Neural cell (in vitro differentiated cells): ENCODE measurements at regions not wholly inside any gene's neighbourhood (a gene's known extent, or its start where the extent isn't known, plus 50 kb on each side); places are given as distances from the start of the nearest gene placed in this dataset.

Experiments used
- H2AFZ ChIP-seq: fragments of 200-600, 300-800 bp; sonication (generic), shearing (Covaris generic); 2 replicates; pipeline ENCODE4 v1.6.0; 2014; ENCODE audit warnings: low read depth, mild to moderate bottlenecking, antibody characterized with exemption, low read length, moderate library complexity
- H3F3A ChIP-seq: fragments of 200-600 bp; shearing (Covaris generic); 2 replicates; pipeline ENCODE4 v1.6.1; 2016; ENCODE audit warnings: mild to moderate bottlenecking, moderate library complexity, mixed read lengths, antibody characterized with exemption, low read length; ENCODE audit not compliant: insufficient read depth, poor library complexity, severe bottlenecking
- H3K27ac ChIP-seq: fragments of 200-600, 300-800 bp; sonication (generic), shearing (Covaris generic); 2 replicates; pipeline ENCODE4 v1.5.1; 2014; ENCODE audit warnings: mild to moderate bottlenecking, low read length, moderate library complexity
- H3K27me3 ChIP-seq: fragments of 300-800, 200-600 bp; sonication (generic), shearing (Covaris generic); 2 replicates; pipeline ENCODE4 v1.6.0; 2014; ENCODE audit warnings: mild to moderate bottlenecking, low read depth, low read length, moderate library complexity; ENCODE audit not compliant: insufficient read depth
- H3K36me3 ChIP-seq: fragments of 300-800, 200-600 bp; sonication (generic), shearing (Covaris generic); 2 replicates; pipeline ENCODE4 v1.5.1; 2014; ENCODE audit warnings: mild to moderate bottlenecking, antibody characterized with exemption, low read length, moderate library complexity; ENCODE audit not compliant: insufficient read depth
- H3K4me2 ChIP-seq: fragments of 300-800, 200-600 bp; sonication (generic), shearing (Covaris generic); 2 replicates; pipeline ENCODE4 v1.6.0; 2014; ENCODE audit warnings: mild to moderate bottlenecking, low read length
- H3K4me3 ChIP-seq: fragments of 300-800, 200-600 bp; sonication (generic), shearing (Covaris generic); 2 replicates; pipeline ENCODE4 v1.5.1; 2014; ENCODE audit warnings: mild to moderate bottlenecking, low read length, moderate library complexity
- H3K79me2 ChIP-seq: fragments of 200-600 bp; shearing (Covaris generic); replicated peaks from 2 replicates; pipeline ENCODE4 v1.6.0; 2014; ENCODE audit warnings: mild to moderate bottlenecking, low read length, moderate library complexity; ENCODE audit not compliant: insufficient read depth
- H3K9ac ChIP-seq: fragments of 300-800, 200-600 bp; sonication (generic), shearing (Covaris generic); 2 replicates; pipeline ENCODE4 v1.6.1; 2016; ENCODE audit warnings: mild to moderate bottlenecking, low read length, mixed read lengths
- H3K9me2 ChIP-seq: fragments of 200-600 bp; shearing (Covaris generic); 2 replicates; pipeline ENCODE4 v1.6.1; 2016; ENCODE audit warnings: mild to moderate bottlenecking, low read length, mixed read lengths; ENCODE audit not compliant: insufficient read depth
- H3K9me3 ChIP-seq: fragments of 200-600, 300-800 bp; sonication (generic), shearing (Covaris generic); 2 replicates; pipeline ENCODE4 v1.6.1; 2016; ENCODE audit warnings: mild to moderate bottlenecking, mixed run types, low read length, moderate library complexity, mixed read lengths
- H4K20me1 ChIP-seq: fragments of 200-600 bp; shearing (Covaris generic); 2 replicates; pipeline ENCODE4 v1.6.1; 2016; ENCODE audit warnings: mild to moderate bottlenecking, mixed run types; ENCODE audit not compliant: insufficient read depth
- CTCF ChIP-seq: fragments of 450-650 bp; IDR thresholded peaks from 2 replicates; pipeline ENCODE4 v1.5.1; 2014; ENCODE audit warnings: antibody characterized with exemption, mild to moderate bottlenecking, moderate library complexity; ENCODE audit not compliant: poor library complexity, severe bottlenecking
- EP300 ChIP-seq: fragments of 450-650 bp; conservative IDR thresholded peaks from 2 replicates; pipeline ENCODE4 v1.6.1; 2014; ENCODE audit warnings: antibody characterized with exemption, mild to moderate bottlenecking, moderate library complexity; ENCODE audit not compliant: poor library complexity, severe bottlenecking
- EZH2 ChIP-seq: fragments of 200-600, 300-800 bp; shearing (Covaris generic), sonication (generic); IDR thresholded peaks from 2 replicates; pipeline ENCODE4 v1.6.1; 2014; ENCODE audit warnings: antibody characterized with exemption, low read length, borderline replicate concordance, mild to moderate bottlenecking; ENCODE audit not compliant: insufficient read depth, poor library complexity, severe bottlenecking
- MXI1 ChIP-seq: fragments of 450-650 bp; conservative IDR thresholded peaks from 2 replicates; pipeline ENCODE4 v1.6.1; 2014; ENCODE audit warnings: antibody characterized with exemption, mild to moderate bottlenecking; ENCODE audit not compliant: poor library complexity, severe bottlenecking
- POLR2AphosphoS5 ChIP-seq: IDR thresholded peaks from 2 replicates; pipeline ENCODE4 v1.6.1; 2012
- RAD21 ChIP-seq: fragments of 450-650 bp; conservative IDR thresholded peaks from 2 replicates; pipeline ENCODE4 v1.6.1; 2014; ENCODE audit warnings: antibody characterized with exemption, mild to moderate bottlenecking, moderate library complexity
- REST ChIP-seq: IDR thresholded peaks from 2 replicates; pipeline ENCODE4 v1.6.1; 2012; ENCODE audit warnings: borderline replicate concordance
- SMC3 ChIP-seq: fragments of 450-650 bp; conservative IDR thresholded peaks from 2 replicates; pipeline ENCODE4 v1.6.1; 2014; ENCODE audit warnings: antibody characterized with exemption, mild to moderate bottlenecking, moderate library complexity; ENCODE audit not compliant: poor library complexity
- TAF1 ChIP-seq: IDR thresholded peaks from 2 replicates; pipeline ENCODE4 v1.6.1; 2012; ENCODE audit warnings: low read depth

- Histone ChIP-seq H3K9me2 (no peaks in the 10 kb centered on the region), H3K27ac (no peak overlapping the region), H3K9ac (no peak overlapping the region), H3K4me3 (no peak overlapping the region), H3K4me2 (no peak overlapping the region), H4K20me1 (no peaks in the 10 kb centered on the region), H3K36me3 (no peaks in the 10 kb centered on the region), H3K9me3 (no peaks in the 10 kb centered on the region), H2AFZ (no peak overlapping the region), H3K79me2 (no peaks in the 10 kb centered on the region), H3K27me3 (no peaks in the 10 kb centered on the region), H3F3A (no peaks in the 10 kb centered on the region)
- peak; percentile 73 for TF ChIP-seq RAD21
- no peak for TF ChIP-seq MXI1
- peak; percentile 67 for TF ChIP-seq CTCF
- no peak for TF ChIP-seq TAF1
- TF ChIP-seq SMC3 = peak; percentile 81
Measured at GRCh38 chr2:42974721-42975717, 182.6 kb upstream of the HAAO start.

- no peaks in the 10 kb centered on the region for H4K20me1 ChIP-seq
- no peaks in the 10 kb centered on the region for H3K79me2 ChIP-seq
- H3K4me3 ChIP-seq = no peak overlapping the region
- no peak for TF ChIP-seq MXI1
- no peak for TF ChIP-seq SMC3
- no peaks in the 10 kb centered on the region for H3K36me3 ChIP-seq
- no peak overlapping the region for H3K27ac ChIP-seq
- H3K9me2 ChIP-seq = no peaks in the 10 kb centered on the region
- H3K9me3 ChIP-seq = no peaks in the 10 kb centered on the region
- H3K27me3 ChIP-seq = no peaks in the 10 kb centered on the region
- no peak overlapping the region for H3K9ac ChIP-seq
- no peak overlapping the region for H2AFZ ChIP-seq
- H3F3A ChIP-seq = no peaks in the 10 kb centered on the region
- H3K4me2 ChIP-seq = no peak overlapping the region
Measured at GRCh38 chr2:42974169-42974720, 181.9 kb upstream of the HAAO start.

GRCh38 chr2:42973726-42974125 is 181.3 kb upstream of the HAAO start:
- Histone ChIP-seq H3K79me2 (no peaks in the 10 kb centered on the region), H4K20me1 (no peaks in the 10 kb centered on the region), H3K9ac (no peak overlapping the region), H3F3A (no peaks in the 10 kb centered on the region), H3K36me3 (no peaks in the 10 kb centered on the region), H3K27ac (no peak overlapping the region), H3K27me3 (no peaks in the 10 kb centered on the region), H3K4me3 (no peak overlapping the region), H3K4me2 (no peak overlapping the region), H2AFZ (no peak overlapping the region), H3K9me3 (no peaks in the 10 kb centered on the region), H3K9me2 (no peaks in the 10 kb centered on the region)
- TF ChIP-seq EP300 (no peak), POLR2AphosphoS5 (no peak), MXI1 (no peak), CTCF (no peak), SMC3 (no peak), TAF1 (no peak), EZH2 (no peak), REST (no peak)
